Tibial nerve (tissue), 4 donors: ENCODE measurements at regions not wholly inside any gene's neighbourhood (a gene's known extent, or its start where the extent isn't known, plus 50 kb on each side); places are given as distances from the start of the nearest gene placed in this dataset.

Experiments used
- DNase-seq, 2 donors: peaks; one replicate each; pipeline ENCODE4 v3.0.0-alpha.2; 2019; ENCODE audit warnings: low spot score in 2 of 2
- H3K27ac ChIP-seq, 4 donors: fragments of 200-600 bp; sonication (generic) in 3 of 4; one replicate each; pipeline ENCODE4 v1.5.1; 2017 to 2019; ENCODE audit warnings: mild to moderate bottlenecking in 1 of 4
- H3K27me3 ChIP-seq, 2 donors: fragments of 200-600 bp; sonication (generic) in 1 of 2; one replicate each; pipeline versions ENCODE4 v1.5.1 to v1.6.0; 2017 to 2019
- H3K36me3 ChIP-seq, 3 donors: fragments of 200-600 bp; sonication (generic); one replicate each; pipeline ENCODE4 v1.5.1; 2018 to 2019
- H3K4me1 ChIP-seq, 4 donors: fragments of 200-600 bp; sonication (generic) in 3 of 4; one replicate each; pipeline ENCODE4 v1.5.1; 2017 to 2019
- H3K4me3 ChIP-seq, 4 donors: fragments of 200-600 bp; sonication (generic) in 3 of 4; one replicate each; pipeline ENCODE4 v1.5.1; 2017 to 2019; ENCODE audit warnings: mild to moderate bottlenecking in 1 of 4, moderate library complexity in 1 of 4
- H3K9me3 ChIP-seq, 4 donors: fragments of 200-600 bp; sonication (generic) in 3 of 4; one replicate each; pipeline ENCODE4 v1.5.1; 2017 to 2019
- EP300 ChIP-seq, 2 donors: sonication (generic); formaldehyde crosslinking; IDR thresholded peaks; one replicate each; pipeline ENCODE4 v1.6.1; 2017; ENCODE audit warnings: antibody characterized with exemption in 2 of 2, mild to moderate bottlenecking in 1 of 2
- POLR2A ChIP-seq, 2 donors: fragments of 450-650 bp; IDR thresholded peaks; one replicate each; pipeline ENCODE4 v1.6.1; 2017; ENCODE audit warnings: antibody characterized with exemption in 2 of 2, mild to moderate bottlenecking in 2 of 2, moderate library complexity in 2 of 2
- WGBS, 2 donors: methylation state at CpG; one replicate each; pipeline ENCODE4 v1.1.5; 2018; 5-methylcytosine and 5-hydroxymethylcytosine counted together
- TF ChIP-seq, protein P1 (sequence below), 5 experiments: fragments of 200-600 bp in 3 of 5; fragments of 450-650 bp in 2 of 5; sonication (generic) in 3 of 5; IDR thresholded peaks; one replicate each; pipeline ENCODE4 v1.5.1; 2016 to 2019; ENCODE audit warnings: antibody characterized with exemption in 5 of 5, mild to moderate bottlenecking in 3 of 5, moderate library complexity in 2 of 5

DNA sequence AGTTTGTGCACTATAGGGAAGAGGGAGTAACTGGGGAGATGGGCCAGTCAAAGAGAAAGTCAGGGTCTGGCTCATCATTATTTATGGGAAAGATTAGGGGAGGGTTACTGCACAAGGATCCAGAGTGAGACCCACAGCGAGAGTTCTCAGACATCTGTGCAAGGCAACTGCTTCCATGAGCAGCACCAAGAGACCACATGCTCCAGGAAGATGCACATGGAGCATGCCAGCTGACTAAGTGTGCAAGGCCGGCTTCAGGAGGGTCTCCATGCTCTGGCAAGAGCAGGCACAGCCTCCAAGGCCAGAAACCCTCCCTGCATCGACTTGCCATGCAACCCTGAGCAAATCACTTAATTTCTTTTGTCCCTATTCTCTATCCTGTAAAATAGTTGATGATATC, 616.9 kb downstream of the CSNK1G3 start:
- no peaks in the 10 kb centered on the region for H3K9me3 ChIP-seq
- WGBS, 2 donors = 95 to 100% methylated on average over 3 of the region's 3 CpGs
- peaks cover 0 to 16% (median 0%) of the 10 kb centered on the region in 4 donors for H3K4me1 ChIP-seq
- H3K27me3 ChIP-seq = no peaks in the 10 kb centered on the region
- DNase-seq = no peak
- TF ChIP-seq, protein P1, sequence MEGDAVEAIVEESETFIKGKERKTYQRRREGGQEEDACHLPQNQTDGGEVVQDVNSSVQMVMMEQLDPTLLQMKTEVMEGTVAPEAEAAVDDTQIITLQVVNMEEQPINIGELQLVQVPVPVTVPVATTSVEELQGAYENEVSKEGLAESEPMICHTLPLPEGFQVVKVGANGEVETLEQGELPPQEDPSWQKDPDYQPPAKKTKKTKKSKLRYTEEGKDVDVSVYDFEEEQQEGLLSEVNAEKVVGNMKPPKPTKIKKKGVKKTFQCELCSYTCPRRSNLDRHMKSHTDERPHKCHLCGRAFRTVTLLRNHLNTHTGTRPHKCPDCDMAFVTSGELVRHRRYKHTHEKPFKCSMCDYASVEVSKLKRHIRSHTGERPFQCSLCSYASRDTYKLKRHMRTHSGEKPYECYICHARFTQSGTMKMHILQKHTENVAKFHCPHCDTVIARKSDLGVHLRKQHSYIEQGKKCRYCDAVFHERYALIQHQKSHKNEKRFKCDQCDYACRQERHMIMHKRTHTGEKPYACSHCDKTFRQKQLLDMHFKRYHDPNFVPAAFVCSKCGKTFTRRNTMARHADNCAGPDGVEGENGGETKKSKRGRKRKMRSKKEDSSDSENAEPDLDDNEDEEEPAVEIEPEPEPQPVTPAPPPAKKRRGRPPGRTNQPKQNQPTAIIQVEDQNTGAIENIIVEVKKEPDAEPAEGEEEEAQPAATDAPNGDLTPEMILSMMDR (IDR thresholded peaks at IDR 0.05) = no peak
- TF ChIP-seq EP300 (IDR thresholded peaks at IDR 0.05) (no peak), POLR2A (IDR thresholded peaks at IDR 0.05) (no peak)
- no peaks in the 10 kb centered on the region for H3K36me3 ChIP-seq
- H3K27ac ChIP-seq = no peak overlapping the region
- H3K4me3 ChIP-seq = no peak overlapping the region

DNA sequence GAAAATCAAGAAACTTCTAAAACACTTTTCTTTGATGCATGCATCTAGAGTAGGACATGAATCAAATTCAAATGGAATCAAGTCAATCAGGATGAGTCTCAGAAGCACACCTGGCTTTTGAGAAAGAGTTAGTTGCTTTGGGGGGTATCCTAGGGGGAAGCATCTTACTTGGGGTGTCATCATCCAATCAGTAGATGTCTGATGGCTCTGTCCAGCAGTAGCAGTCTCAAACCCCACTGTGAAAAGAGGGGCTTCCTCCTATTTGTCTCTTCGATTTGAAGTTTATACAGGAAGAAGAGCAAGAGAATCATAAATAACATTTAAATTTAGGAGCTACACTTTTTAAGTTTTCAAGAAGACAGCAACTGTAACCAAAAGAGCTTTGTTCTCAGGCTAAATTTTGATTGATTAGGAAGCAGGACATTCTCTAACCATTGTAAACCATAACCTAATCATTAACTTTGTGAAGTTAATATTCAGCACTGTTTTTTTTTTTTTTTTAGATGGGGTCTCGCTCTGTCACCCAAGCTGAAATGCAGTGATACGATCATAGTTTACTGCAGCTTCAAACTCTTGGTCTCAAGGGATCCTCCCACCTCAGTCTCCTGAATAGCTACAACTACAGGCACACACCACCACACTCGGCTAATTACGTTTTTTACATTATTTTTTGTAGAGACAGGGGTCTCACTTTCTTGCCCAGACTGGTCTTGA, 614.7 kb downstream of the CSNK1G3 start:
- 97 to 98% methylated on average over 5 of the region's 5 CpGs for WGBS, 2 donors
- TF ChIP-seq POLR2A (IDR thresholded peaks at IDR 0.05) (no peak), EP300 (IDR thresholded peaks at IDR 0.05) (no peak)
- TF ChIP-seq, protein P1 (IDR thresholded peaks at IDR 0.05) = no peak
- Histone ChIP-seq H3K4me3 (no peak overlapping the region), H3K27ac (no peak overlapping the region), H3K36me3 (no peaks in the 10 kb centered on the region), H3K9me3 (no peaks in the 10 kb centered on the region), H3K4me1 (peaks cover 0 to 16% (median 0%) of the 10 kb centered on the region in 4 donors), H3K27me3 (no peaks in the 10 kb centered on the region)
- no peak for DNase-seq

DNA sequence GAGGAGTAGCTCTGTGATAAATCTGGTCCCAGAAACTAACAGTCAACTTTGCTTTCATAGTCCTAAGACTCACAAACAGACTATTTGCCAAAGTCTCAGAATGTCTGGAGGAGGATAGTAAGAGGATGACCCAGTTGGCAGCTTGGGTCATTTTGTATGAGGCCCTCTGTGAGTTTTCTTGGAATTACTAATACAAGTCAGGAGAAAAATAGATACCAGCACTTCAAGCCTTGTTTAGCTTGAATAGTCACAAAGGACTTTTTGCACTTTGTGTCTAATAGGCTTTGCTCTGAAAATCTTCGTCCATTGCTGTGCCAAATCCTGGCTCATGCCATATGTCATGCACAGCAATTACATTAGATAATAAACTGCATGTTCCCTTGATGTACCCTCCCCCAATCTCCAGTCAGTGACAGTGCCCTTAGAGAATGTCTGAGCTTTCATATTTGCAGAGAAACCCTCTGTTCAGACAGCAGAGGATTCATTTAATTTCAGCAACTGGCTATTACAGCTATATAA, 612.8 kb downstream of the CSNK1G3 start:
- DNase-seq = no peak
- Histone ChIP-seq H3K9me3 (no peaks in the 10 kb centered on the region), H3K4me3 (no peak overlapping the region), H3K27ac (no peak overlapping the region), H3K27me3 (no peaks in the 10 kb centered on the region), H3K4me1 (peaks cover 0 to 16% (median 0%) of the 10 kb centered on the region in 4 donors), H3K36me3 (no peaks in the 10 kb centered on the region)
- WGBS, 2 donors = 43 to 63% methylated on average over 1 of the region's 1 CpG
- TF ChIP-seq POLR2A (IDR thresholded peaks at IDR 0.05) (no peak), EP300 (IDR thresholded peaks at IDR 0.05) (no peak)
- TF ChIP-seq, protein P1 (IDR thresholded peaks at IDR 0.05) = no peak

DNA sequence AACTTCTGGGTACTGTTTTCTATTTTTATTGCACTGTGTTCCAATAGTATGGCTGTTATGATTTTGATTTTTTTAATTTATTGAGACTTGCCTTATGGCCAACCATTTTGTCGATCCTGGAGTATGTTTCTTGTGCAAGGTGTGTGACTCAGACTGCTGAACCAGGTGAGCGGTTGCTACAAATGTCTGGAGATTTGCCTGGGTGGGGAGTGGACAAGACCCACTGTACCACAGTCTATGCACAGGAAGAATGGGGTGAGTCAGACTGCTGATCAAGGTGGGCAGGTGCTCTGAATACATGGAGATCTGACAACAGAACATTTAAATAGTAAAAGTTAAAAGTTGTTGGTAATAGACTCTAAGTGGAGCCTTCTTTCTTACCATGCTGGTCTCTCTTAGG, 609.2 kb downstream of the CSNK1G3 start:
- H3K27ac ChIP-seq = no peak overlapping the region
- 97 to 98% methylated on average over 2 of the region's 2 CpGs for WGBS, 2 donors
- H3K36me3 ChIP-seq = no peaks in the 10 kb centered on the region
- no peak overlapping the region for H3K4me3 ChIP-seq
- no peak for DNase-seq
- no peaks in the 10 kb centered on the region for H3K9me3 ChIP-seq
- TF ChIP-seq, protein P1 (IDR thresholded peaks at IDR 0.05) = no peak
- TF ChIP-seq EP300 (IDR thresholded peaks at IDR 0.05) = no peak
- no peak for TF ChIP-seq POLR2A (IDR thresholded peaks at IDR 0.05)
- H3K27me3 ChIP-seq = no peaks in the 10 kb centered on the region
- peaks cover 0 to 8% (median 0%) of the 10 kb centered on the region in 4 donors for H3K4me1 ChIP-seq

DNA sequence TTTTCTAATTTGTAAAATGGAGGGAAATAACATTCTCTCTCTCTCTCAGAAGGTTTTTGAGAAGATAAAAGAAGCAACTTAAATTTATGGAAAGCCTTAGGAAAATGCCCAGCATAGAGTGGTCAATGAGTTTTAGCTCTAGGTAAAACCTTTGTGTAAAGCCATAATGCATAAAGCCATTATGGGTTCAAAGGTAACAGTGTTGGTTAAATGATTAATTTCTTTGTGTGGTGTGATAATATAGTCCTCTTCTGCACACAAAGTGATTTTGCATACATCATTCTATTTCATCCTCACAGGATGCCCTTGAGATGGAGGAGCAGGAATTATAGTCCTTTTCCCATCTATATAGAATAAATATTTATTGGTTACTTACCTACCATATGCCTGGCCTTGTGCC, 602.9 kb downstream of the CSNK1G3 start:
- no peak for DNase-seq
- no peaks in the 10 kb centered on the region for H3K4me1 ChIP-seq
- no peak overlapping the region for H3K4me3 ChIP-seq
- H3K27me3 ChIP-seq = no peaks in the 10 kb centered on the region
- no peak overlapping the region for H3K27ac ChIP-seq
- TF ChIP-seq, protein P1 (IDR thresholded peaks at IDR 0.05) = no peak
- no peaks in the 10 kb centered on the region for H3K9me3 ChIP-seq
- no peaks in the 10 kb centered on the region for H3K36me3 ChIP-seq
